ENCODE measurements at regions not wholly inside any gene's neighbourhood (a gene's known extent, or its start where the extent isn't known, plus 50 kb on each side); places are given as distances from the start of the nearest gene placed in this dataset.

DNA sequence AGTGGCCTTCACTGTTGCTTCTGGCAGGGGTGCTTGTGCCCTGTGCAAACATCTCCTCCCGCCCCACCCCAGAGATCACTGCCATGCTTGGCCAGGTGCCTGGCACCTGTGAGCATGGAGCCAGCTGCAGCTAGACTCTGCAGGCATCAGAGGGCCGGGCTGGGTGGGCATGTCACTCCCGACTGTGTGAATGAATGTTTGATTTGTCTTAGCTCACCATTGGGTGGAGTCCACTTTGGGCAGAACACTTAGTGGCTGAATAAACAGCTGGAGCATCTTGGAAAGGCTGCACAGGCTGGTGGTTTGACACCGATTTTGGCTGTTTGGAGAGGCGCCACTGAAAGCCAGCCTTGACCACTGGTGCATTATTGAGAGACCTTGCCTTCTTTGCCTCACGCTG is 267.3 kb downstream of the DLEU7 start:
- H3K36me3 ChIP-seq (ENCODE audit: insufficient read depth, low read length): no peaks in the 10 kb centered on the region
- no peak overlapping the region for H3K9ac ChIP-seq (ENCODE audit: low read depth, low read length)
- no peaks in the 10 kb centered on the region for H3K4me1 ChIP-seq (ENCODE audit: insufficient read depth, low read length)
- H3K9me3 ChIP-seq (ENCODE audit: control insufficient read depth, insufficient read depth, low read length): no peaks in the 10 kb centered on the region

DNA sequence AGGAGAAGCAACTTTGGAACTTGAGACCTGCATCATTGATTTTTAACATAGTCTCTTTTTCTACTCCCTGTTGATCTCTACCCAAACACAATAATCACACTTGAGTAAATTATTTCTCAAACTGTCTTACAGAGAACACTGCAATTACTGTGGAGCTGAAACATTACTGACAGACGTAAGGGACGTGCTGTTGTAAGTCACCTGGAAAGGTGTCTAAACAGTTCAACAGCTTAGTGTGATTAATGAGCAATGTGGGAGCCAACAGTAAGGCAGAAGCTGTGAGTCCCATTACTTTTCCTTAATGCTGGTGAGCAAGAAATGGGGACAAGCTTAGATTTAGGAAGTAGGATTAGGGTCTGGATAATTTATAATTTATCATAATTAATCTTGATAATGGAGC is 265.7 kb downstream of the DLEU7 start:
- Histone ChIP-seq H3K36me3 (ENCODE audit: insufficient read depth, low read length) (no peaks in the 10 kb centered on the region), H3K4me1 (ENCODE audit: insufficient read depth, low read length) (no peaks in the 10 kb centered on the region), H3K9me3 (ENCODE audit: control insufficient read depth, insufficient read depth, low read length) (no peaks in the 10 kb centered on the region), H3K9ac (ENCODE audit: low read depth, low read length) (no peak overlapping the region)

DNA sequence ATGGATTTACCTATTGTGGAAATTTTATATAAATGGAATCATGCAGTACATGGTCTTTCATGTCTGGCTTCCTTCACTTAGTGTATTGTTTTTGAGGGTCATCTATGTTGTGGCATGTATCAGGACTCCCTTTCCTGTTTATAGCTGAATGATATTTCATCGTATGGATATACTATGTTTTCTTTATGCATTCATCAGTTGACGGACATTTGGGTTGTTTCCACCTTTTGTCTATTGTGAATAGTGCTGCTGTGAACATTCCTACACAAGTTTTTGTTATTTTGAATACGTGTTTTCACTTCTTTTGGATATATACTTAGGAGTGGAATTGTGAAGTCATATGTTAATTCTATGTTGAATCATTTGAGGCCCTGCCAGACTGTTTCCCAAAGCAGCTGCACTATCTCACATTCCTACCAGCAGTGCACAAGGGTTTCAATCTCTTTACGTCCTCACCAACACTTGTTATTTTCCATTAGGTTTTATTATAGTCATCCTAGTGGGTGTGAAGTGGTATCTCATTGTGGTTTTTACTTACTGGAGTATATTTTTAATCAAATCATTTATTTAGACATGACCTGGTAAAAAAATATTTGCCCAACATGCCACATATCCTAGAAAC is 262.7 kb downstream of the DLEU7 start:
- Histone ChIP-seq H3K9ac (ENCODE audit: low read depth, low read length) (no peak overlapping the region), H3K4me1 (ENCODE audit: insufficient read depth, low read length) (peaks cover 5% of the 10 kb centered on the region; the same call in 1 of the 2 replicates), H3K9me3 (ENCODE audit: control insufficient read depth, insufficient read depth, low read length) (no peaks in the 10 kb centered on the region; the same call in 1 of the 2 replicates), H3K36me3 (ENCODE audit: insufficient read depth, low read length) (no peaks in the 10 kb centered on the region)

DNA sequence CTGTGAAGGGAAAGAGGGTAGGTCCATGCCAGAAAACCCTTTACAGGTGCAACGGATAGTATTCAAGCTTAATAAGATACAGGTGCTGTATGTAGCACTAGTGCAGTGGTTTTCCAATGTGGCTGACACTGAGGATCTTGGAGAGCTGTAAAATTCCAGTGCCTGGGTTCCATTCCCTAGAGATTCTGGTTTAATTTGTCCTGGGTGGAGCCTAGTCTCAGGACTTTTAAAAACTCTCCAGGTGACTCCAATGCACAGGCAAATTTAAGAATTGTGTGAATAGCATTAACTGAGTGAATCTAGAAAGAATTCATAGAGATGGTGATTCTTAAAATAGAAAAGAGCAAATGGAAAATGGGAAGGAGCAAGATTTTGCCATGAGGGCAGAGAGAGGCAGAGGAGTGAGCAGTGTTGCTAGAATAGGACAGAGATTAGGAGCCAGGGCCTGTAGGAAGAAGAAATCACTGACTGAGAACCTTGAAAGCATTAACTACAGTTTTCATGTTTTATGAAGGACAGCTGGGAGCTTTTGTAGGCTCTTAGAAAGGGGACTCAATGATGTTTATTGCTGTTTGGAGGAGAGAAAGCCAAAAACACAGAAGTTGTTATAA is 261.8 kb downstream of the DLEU7 start:
- no peak overlapping the region for H3K9ac ChIP-seq (ENCODE audit: low read depth, low read length)
- H3K4me1 ChIP-seq (ENCODE audit: insufficient read depth, low read length): peaks cover 5% of the 10 kb centered on the region; the same call in 1 of the 2 replicates
- no peaks in the 10 kb centered on the region; the same call in 1 of the 2 replicates for H3K9me3 ChIP-seq (ENCODE audit: control insufficient read depth, insufficient read depth, low read length)
- no peaks in the 10 kb centered on the region for H3K36me3 ChIP-seq (ENCODE audit: insufficient read depth, low read length)

DNA sequence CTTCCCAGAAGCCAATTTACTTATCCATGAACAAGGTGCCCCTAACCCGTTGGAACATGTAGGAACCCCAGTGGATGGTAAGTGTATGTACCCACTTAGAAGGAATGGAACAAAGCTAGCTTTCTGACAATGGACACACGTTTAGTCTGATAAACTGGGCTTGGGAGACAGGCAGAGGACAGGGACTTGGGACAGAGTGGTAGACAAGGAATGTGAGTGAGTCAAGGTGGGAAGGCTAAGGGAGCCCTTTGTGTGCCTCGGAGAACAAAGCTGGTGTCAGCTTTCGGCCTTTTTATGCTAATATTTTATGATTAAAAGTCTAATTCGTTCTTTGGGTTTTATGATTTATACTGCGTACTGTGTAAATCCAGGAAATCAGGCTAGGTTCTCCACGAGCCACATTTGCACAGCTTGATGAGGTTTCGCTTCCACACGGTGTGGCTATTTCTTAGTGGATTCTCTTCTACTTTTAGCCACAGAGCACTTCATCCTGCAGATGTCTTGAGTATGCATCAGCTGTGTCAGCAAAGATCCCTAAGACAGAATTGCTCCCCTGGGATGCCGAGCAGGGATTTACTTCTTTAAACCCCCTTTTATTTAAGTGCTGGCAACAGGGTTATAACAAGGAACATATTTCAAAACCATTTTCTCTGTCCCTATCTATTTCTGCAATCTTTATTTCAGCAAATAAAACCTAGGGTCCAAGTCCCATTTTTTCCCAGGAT is 258.5 kb downstream of the DLEU7 start:
- no peaks in the 10 kb centered on the region; the same call in 1 of the 2 replicates for H3K9me3 ChIP-seq (ENCODE audit: control insufficient read depth, insufficient read depth, low read length)
- H3K36me3 ChIP-seq (ENCODE audit: insufficient read depth, low read length): no peaks in the 10 kb centered on the region
- peaks cover 5% of the 10 kb centered on the region; the same call in 1 of the 2 replicates for H3K4me1 ChIP-seq (ENCODE audit: insufficient read depth, low read length)
- H3K9ac ChIP-seq (ENCODE audit: low read depth, low read length): no peak overlapping the region

DNA sequence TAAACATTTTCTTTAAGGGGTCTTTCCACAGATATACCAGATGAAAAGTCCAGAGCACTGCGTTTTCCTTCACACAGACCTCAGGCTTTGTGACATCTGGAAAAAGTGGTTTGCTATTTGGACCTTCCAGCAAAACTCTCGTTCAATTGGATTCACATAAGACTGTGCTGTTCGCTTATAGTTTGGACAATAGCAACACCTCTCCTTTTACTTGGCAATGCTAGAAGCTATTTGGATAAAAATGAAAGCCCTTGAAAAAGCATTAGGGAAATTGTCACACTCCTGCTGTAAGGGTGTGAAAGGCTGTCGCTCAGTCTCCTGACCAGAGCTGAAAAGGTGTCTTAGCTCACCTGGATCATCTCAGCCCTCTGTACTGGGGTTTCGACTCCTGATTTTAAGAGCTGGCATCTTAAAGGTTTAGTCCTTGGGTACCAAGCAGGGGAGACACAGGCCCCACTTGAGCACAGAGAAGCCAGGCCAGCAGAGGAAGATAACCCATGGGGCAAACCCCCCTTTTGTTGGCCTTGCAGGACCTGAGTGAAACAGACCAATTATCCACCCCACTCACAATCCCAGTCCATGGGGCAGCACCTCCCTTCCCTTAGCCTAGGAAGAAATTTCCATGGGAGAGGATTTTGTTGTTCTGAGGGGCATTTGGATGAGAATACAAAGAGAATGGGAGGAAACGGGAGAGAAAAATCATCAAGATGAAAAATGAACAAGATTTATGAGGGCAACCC is 257.6 kb downstream of the DLEU7 start:
- peaks cover 5% of the 10 kb centered on the region; the same call in 1 of the 2 replicates for H3K4me1 ChIP-seq (ENCODE audit: insufficient read depth, low read length)
- no peaks in the 10 kb centered on the region; the same call in 1 of the 2 replicates for H3K9me3 ChIP-seq (ENCODE audit: control insufficient read depth, insufficient read depth, low read length)
- H3K9ac ChIP-seq (ENCODE audit: low read depth, low read length): no peak overlapping the region
- H3K36me3 ChIP-seq (ENCODE audit: insufficient read depth, low read length): no peaks in the 10 kb centered on the region

DNA sequence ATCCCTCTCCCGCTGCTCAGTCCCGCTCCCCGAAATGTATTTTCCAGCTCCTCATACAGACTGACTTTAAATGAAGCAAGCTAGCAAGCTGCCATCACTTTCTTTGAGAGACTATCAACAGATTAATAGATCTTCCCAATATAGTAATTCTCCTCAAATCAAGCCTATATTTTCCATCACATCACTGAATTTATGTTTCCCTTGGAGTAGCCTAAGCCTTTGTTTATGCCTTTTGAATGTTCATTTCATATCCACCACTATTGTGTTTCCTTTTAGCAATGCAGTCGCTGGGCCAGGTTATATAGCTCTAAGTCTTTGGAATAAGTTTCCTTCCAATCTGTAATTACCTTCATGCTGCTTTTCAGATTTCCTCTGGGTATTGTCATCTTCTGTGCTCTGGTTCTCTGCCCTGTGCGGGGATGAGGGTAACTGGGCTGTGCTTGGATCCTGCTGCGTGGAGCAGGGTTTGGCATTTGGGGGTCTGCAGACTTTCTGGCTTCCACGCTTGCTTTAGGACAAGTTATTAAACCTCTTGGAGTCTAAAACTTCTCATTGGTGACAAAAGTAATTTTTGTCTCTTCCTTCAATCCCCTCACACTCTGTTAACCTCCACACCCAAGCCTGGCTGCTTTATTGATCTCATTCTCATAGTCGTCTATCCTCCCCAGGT is 256.9 kb downstream of the DLEU7 start:
- Histone ChIP-seq H3K9me3 (ENCODE audit: control insufficient read depth, insufficient read depth, low read length) (no peaks in the 10 kb centered on the region; the same call in 1 of the 2 replicates), H3K4me1 (ENCODE audit: insufficient read depth, low read length) (peaks cover 5% of the 10 kb centered on the region; the same call in 1 of the 2 replicates), H3K36me3 (ENCODE audit: insufficient read depth, low read length) (no peaks in the 10 kb centered on the region), H3K9ac (ENCODE audit: low read depth, low read length) (no peak overlapping the region)

DNA sequence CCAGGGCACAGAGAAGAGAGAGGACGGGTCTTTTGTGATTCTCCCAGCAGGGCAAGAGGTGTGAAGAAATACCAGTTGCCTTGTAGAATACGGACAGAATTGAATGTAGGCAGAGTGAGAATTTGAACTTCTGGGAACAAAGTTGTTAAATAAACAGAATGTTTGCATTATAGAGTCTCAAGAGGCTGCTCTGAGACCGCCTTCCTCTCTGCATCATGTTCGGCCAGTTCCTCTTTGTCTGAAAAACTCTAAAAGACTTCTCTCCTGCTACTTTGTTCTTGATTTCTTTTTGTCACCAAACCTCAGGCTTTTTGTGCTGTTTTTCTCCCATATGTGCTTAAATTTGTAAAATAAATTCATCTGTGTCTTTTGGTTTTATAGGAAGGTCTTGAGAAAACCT is 256.4 kb downstream of the DLEU7 start:
- Histone ChIP-seq H3K4me1 (ENCODE audit: insufficient read depth, low read length) (peaks cover 5% of the 10 kb centered on the region; the same call in 1 of the 2 replicates), H3K9me3 (ENCODE audit: control insufficient read depth, insufficient read depth, low read length) (no peaks in the 10 kb centered on the region; the same call in 1 of the 2 replicates), H3K9ac (ENCODE audit: low read depth, low read length) (no peak overlapping the region), H3K36me3 (ENCODE audit: insufficient read depth, low read length) (no peaks in the 10 kb centered on the region)

DNA sequence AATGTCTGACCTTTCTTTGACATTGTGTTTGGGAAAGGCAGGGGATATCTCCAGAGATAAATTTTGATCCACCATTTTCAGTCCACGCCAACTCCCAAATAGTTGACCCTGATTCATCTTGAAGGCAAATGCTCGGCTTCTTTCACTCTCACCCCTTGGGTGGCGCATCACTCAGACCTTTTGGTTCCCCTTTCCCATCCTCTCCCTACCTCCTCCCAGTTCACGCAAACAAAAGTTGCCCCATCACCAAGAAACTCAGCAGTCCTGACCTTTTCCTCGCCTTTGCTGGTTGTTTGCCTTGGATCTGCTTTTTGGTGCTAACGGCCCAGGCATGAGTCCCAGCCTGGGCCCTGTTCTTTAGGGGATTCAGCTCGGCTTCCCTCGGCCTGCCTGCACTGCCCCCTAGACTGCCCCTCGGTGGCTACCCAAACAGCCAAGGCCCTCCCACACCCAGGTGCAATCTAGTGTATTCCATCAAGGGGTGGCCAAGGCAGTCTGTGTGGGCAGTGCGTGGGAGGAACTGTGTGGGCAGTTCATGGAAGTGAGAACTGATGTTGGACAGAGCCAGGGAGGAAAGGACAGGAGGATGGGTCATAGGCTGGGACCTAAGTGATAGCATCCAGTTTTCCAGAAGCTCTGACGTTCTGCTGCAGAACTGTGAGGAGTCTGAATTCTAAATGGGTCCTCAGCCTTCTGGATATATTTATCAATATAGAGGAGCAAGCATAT is 255.7 kb downstream of the DLEU7 start:
- no peaks in the 10 kb centered on the region for H3K36me3 ChIP-seq (ENCODE audit: insufficient read depth, low read length)
- H3K9me3 ChIP-seq (ENCODE audit: control insufficient read depth, insufficient read depth, low read length): no peaks in the 10 kb centered on the region; the same call in 1 of the 2 replicates
- no peak overlapping the region for H3K9ac ChIP-seq (ENCODE audit: low read depth, low read length)
- peaks cover 5% of the 10 kb centered on the region; the same call in 1 of the 2 replicates for H3K4me1 ChIP-seq (ENCODE audit: insufficient read depth, low read length)

DNA sequence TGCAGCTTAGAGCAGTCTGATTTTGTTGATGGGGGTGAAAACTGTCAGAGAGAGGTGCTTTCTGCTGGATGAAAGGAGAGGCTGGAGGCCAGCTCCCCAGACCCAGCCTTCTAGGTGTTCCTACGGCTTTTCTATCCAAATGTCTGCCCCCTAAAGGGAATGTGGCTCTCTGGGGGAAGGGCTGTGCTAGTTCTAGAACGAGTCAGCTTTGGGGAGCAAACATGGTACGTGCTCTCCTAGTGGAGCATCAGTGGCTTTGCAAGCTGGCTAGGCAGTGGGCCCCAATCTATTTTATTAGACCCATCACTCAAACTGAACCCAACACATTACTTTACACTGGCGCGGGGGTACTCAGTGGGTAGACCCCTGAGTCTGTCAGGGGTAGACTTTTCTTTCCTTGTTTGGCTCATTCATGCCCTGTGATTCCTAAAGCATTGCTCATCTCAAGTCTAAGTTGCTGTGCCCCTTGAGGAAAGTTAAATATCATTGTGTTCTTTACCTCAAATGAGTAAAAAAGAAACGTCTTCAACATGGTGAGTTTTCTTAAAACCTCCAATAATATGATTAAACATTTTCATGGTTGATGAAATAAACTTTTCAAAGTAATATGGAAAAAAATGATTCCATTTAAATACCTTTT is 254.9 kb downstream of the DLEU7 start:
- no peaks in the 10 kb centered on the region for H3K36me3 ChIP-seq (ENCODE audit: insufficient read depth, low read length)
- H3K9ac ChIP-seq (ENCODE audit: low read depth, low read length): no peak overlapping the region
- H3K4me1 ChIP-seq (ENCODE audit: insufficient read depth, low read length): peaks cover 5% of the 10 kb centered on the region; the same call in 1 of the 2 replicates
- no peaks in the 10 kb centered on the region; the same call in 1 of the 2 replicates for H3K9me3 ChIP-seq (ENCODE audit: control insufficient read depth, insufficient read depth, low read length)

DNA sequence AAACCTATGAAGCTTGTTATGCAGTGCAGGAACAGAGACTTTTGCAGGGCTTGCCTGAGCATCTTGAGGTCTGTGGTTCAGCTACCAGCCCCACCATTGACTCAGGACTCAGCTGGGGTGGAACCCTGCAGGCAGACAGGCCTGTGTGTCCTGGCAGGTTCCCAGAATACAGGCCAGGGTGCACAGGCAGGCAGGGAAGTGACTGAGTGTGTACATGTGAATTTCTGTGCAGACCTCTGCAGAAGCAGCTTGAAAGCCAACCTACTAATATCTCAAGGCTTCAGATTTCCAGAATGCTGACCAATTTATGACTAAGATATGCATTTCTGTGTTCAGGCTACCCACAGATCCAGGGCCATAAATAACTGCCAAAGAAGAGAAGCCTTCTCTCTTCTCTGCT is 254.4 kb downstream of the DLEU7 start:
- Histone ChIP-seq H3K4me1 (ENCODE audit: insufficient read depth, low read length) (peaks cover 5% of the 10 kb centered on the region; the same call in 1 of the 2 replicates), H3K36me3 (ENCODE audit: insufficient read depth, low read length) (no peaks in the 10 kb centered on the region), H3K9me3 (ENCODE audit: control insufficient read depth, insufficient read depth, low read length) (no peaks in the 10 kb centered on the region; the same call in 1 of the 2 replicates), H3K9ac (ENCODE audit: low read depth, low read length) (no peak overlapping the region)

DNA sequence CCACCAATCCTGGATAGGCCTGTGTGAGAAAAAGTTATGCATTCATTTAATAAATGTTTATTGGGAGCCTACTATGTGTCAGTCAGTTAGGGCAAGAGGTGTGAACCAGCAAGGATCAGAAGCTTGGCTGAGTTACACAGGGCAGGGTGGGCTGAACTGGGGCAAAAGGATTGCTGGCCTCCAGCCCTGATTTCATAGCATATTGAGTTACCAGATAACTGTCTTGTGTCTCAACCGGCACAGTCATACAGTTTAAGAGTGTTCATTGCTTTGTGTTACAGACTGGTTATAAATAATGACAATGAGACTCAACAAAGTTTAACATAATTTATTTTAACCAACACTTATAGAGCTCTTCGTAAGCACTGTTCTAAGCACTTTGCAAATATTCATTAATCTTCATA is 253.8 kb downstream of the DLEU7 start:
- peaks cover 2% of the 10 kb centered on the region; the same call in 1 of the 2 replicates for H3K4me1 ChIP-seq (ENCODE audit: insufficient read depth, low read length)
- H3K36me3 ChIP-seq (ENCODE audit: insufficient read depth, low read length): no peaks in the 10 kb centered on the region
- H3K9me3 ChIP-seq (ENCODE audit: control insufficient read depth, insufficient read depth, low read length): no peaks in the 10 kb centered on the region
- no peak overlapping the region for H3K9ac ChIP-seq (ENCODE audit: low read depth, low read length)

Data from ES-I3 (cell line).